Nephron (organoid): ENCODE measurements at regions not wholly inside any gene's neighbourhood (a gene's known extent, or its start where the extent isn't known, plus 50 kb on each side); places are given as distances from the start of the nearest gene placed in this dataset.
"Not testable (repeated sequence)": the region's sequence is repeated elsewhere in the genome, so short reads cannot be mapped to it uniquely, and the experiment has no call there.

Experiments
- H3K27ac Mint-ChIP-seq, 3 experiments: 2 replicates each; pipeline ENCODE4 v1.8.0; 2020; ENCODE audit warnings: mixed read lengths in 3 of 3, mild to moderate bottlenecking in 2 of 3, moderate library complexity in 1 of 3
- H3K27me3 Mint-ChIP-seq: 2 replicates; pipeline ENCODE4 v1.8.0; 2021; ENCODE audit warnings: low read depth, mild to moderate bottlenecking, moderate library complexity, mixed read lengths
- H3K36me3 Mint-ChIP-seq: 2 replicates; pipeline ENCODE4 v1.8.0; 2020; ENCODE audit warnings: low read depth, mixed read lengths
- H3K4me1 Mint-ChIP-seq: 2 replicates; pipeline ENCODE4 v1.8.0; 2020; ENCODE audit warnings: mixed read lengths
- H3K4me3 Mint-ChIP-seq, 3 experiments: 2 replicates each; pipeline ENCODE4 v1.8.0; 2020; ENCODE audit warnings: mild to moderate bottlenecking in 3 of 3, mixed read lengths in 3 of 3, moderate library complexity in 2 of 3
- H3K9me3 Mint-ChIP-seq: 2 replicates; pipeline ENCODE4 v1.8.0; 2020; ENCODE audit warnings: mixed read lengths
- TF ChIP-seq, protein P1 (sequence below), 3 experiments: fragments of 200-600 bp; sonication (generic); IDR thresholded peaks; one replicate each; pipeline ENCODE4 v1.5.0; 2021; ENCODE audit warnings: antibody characterized with exemption in 3 of 3; ENCODE audit not compliant: unreplicated experiment in 3 of 3

DNA sequence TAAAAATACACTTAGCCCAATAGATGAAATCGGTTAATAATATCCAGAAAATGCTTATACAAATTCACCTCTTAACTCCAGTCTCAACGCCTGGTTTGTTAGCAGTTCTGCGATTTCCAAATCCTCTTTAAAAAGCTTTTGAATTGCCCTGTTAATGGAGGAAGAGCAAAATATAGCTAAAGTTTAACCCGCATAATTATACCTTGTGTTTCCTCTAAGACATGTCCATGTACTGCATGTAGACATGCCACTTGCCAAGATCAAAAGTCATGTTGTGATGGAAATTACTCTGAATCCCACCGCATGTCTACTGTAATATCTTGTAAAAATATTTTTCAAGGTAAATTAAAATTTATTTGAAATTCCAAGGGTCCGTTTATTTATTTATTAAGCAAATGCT, 291.2 kb upstream of the LRP1B start:
- Mint-ChIP-seq H3K4me1 (no peaks in the 10 kb centered on the region), H3K36me3 (no peaks in the 10 kb centered on the region), H3K27ac (no peak overlapping the region), H3K27me3 (no peaks in the 10 kb centered on the region), H3K4me3 (no peak overlapping the region), H3K9me3 (no peaks in the 10 kb centered on the region)
- TF ChIP-seq, protein P1, sequence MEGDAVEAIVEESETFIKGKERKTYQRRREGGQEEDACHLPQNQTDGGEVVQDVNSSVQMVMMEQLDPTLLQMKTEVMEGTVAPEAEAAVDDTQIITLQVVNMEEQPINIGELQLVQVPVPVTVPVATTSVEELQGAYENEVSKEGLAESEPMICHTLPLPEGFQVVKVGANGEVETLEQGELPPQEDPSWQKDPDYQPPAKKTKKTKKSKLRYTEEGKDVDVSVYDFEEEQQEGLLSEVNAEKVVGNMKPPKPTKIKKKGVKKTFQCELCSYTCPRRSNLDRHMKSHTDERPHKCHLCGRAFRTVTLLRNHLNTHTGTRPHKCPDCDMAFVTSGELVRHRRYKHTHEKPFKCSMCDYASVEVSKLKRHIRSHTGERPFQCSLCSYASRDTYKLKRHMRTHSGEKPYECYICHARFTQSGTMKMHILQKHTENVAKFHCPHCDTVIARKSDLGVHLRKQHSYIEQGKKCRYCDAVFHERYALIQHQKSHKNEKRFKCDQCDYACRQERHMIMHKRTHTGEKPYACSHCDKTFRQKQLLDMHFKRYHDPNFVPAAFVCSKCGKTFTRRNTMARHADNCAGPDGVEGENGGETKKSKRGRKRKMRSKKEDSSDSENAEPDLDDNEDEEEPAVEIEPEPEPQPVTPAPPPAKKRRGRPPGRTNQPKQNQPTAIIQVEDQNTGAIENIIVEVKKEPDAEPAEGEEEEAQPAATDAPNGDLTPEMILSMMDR (IDR thresholded peaks at IDR 0.05; ENCODE audit: unreplicated experiment in 3 of 3) = no peak

DNA sequence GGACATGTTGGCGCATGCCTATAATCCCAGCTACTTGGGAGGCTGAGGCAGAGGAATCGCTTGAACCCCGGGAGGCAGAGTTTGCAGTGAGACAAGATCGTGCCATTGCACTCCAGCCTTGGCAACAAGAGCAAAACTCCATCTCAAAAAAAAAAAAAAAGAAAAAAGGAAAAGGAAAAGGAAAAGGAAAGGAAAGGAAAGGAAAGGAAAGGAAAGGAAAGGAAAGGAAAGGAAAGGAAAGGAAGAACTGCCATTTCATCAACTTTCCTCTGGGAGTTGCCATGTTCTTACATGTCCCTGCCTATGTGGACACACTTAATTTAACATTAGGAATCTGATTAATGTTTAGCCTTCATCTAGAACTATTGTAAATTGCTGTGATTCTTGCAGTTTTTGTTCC, 287.9 kb upstream of the LRP1B start:
- H3K4me3 Mint-ChIP-seq, H3K9me3 Mint-ChIP-seq, H3K36me3 Mint-ChIP-seq, H3K4me1 Mint-ChIP-seq, H3K27ac Mint-ChIP-seq, H3K27me3 Mint-ChIP-seq: not testable (repeated sequence)

DNA sequence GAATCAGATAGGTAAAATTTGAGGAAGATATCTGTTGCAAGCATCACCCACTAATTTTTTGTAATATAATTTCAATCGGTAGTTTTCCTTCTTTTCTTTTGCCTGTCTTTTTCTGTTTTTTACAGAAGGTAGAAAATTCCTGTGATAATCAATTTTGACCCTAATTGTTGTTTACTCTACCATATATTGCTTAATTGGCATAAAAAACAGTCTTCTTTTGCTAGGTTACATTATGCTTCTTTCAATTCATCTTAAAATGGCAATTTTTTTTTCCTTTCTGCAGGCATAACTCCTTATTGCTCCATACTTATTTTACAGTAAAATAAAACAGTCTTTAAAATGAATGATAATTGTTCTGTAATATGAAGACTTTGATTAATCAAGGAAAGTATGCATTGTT, 286.2 kb upstream of the LRP1B start:
- Mint-ChIP-seq H3K27me3 (no peaks in the 10 kb centered on the region), H3K36me3 (no peaks in the 10 kb centered on the region), H3K4me1 (no peaks in the 10 kb centered on the region), H3K4me3 (no peak overlapping the region), H3K27ac (no peak overlapping the region), H3K9me3 (no peaks in the 10 kb centered on the region)
- TF ChIP-seq, protein P1 (IDR thresholded peaks at IDR 0.05; ENCODE audit: unreplicated experiment in 3 of 3) = no peak

DNA sequence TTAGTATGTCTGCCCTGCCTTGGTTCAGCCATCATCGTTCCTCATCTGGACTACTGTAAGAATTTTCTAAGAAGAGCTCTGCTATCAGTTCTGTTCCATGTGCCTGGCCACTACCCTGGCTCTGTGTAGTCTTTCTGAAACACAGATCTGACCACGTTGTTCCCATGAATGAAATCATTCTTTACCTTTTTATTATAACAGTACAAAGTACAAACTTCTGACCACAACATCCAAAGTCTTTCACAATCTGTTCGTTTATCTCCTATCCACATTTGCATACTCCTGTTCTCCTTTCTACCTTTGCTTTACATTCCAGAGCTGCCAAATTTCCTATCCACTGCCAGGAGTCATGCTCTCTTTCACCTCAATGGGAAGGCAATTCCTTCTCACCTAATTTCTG, 284.6 kb upstream of the LRP1B start:
- no peaks in the 10 kb centered on the region for H3K9me3 Mint-ChIP-seq
- H3K4me1 Mint-ChIP-seq = no peaks in the 10 kb centered on the region
- H3K27me3 Mint-ChIP-seq = no peaks in the 10 kb centered on the region
- TF ChIP-seq, protein P1 (IDR thresholded peaks at IDR 0.05; ENCODE audit: unreplicated experiment in 3 of 3) = no peak
- H3K27ac Mint-ChIP-seq = no peak overlapping the region
- H3K4me3 Mint-ChIP-seq = no peak overlapping the region
- no peaks in the 10 kb centered on the region for H3K36me3 Mint-ChIP-seq

DNA sequence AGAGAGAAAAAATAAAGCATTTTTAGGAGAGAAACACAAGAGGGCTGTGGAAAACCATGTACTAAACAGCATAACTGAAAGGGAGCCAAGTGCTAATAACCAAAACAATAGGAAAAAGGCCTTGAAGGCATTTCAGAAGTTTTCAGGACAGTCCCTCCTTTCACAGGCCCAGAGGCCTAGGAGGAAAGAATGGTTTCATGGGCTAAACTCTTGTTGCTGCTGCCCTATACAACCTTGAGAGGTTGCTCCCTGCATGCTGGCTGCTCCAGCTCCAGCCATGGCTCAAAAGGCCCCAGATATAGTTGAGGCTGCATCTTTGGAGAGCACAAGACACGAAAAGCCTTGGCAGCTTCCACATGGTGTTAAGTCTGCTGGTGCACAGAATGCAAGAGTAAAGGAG, 267.4 kb upstream of the LRP1B start:
- Mint-ChIP-seq H3K4me1 (no peaks in the 10 kb centered on the region), H3K27ac (no peak overlapping the region), H3K9me3 (peaks cover 41% of the 10 kb centered on the region), H3K36me3 (no peaks in the 10 kb centered on the region), H3K4me3 (no peak overlapping the region), H3K27me3 (no peaks in the 10 kb centered on the region)
- TF ChIP-seq, protein P1 (IDR thresholded peaks at IDR 0.05; ENCODE audit: unreplicated experiment in 3 of 3) = no peak

DNA sequence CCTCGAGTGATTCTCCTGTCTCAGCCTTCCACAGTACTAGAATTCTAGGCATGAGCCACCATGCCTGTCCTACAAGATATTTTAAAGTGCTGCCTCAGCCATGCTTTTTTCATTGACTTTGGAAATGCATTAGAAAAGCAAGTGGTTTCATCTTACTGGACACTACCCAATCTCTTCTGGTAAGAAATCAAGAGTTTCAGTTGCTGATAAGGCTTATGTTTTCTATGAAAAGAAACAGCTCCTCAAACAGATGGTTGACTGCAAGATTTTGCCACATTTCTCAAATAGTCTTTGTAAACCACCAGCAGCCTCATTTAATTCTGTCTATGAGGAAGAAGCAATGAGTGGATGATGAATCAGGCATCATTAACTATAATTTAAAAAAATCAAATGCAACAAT, 264.5 kb upstream of the LRP1B start:
- H3K27ac Mint-ChIP-seq = no peak overlapping the region
- H3K4me1 Mint-ChIP-seq = no peaks in the 10 kb centered on the region
- no peaks in the 10 kb centered on the region for H3K36me3 Mint-ChIP-seq
- TF ChIP-seq, protein P1 (IDR thresholded peaks at IDR 0.05; ENCODE audit: unreplicated experiment in 3 of 3) = no peak
- H3K9me3 Mint-ChIP-seq = peaks cover 20% of the 10 kb centered on the region
- no peak overlapping the region for H3K4me3 Mint-ChIP-seq
- no peaks in the 10 kb centered on the region for H3K27me3 Mint-ChIP-seq

DNA sequence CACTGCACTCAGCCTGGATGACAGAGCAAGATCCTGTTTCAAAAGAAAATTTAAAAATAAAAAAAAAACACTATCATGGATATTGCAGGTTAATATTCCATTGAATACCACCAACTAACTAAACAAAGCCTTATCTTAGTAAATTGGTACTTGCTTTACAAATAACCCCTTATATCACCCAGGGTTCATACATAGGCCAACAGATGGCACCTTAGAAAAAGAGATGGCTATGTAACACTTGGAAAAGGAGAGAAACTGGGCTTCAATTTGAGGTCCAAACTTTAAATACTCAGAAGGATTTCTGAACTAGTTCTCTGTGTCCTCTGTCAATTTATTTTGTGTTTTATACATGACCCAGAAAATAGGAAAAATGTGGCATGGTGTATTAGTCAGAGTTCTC, 249.6 kb upstream of the LRP1B start:
- H3K9me3 Mint-ChIP-seq = no peaks in the 10 kb centered on the region
- no peaks in the 10 kb centered on the region for H3K27me3 Mint-ChIP-seq
- no peaks in the 10 kb centered on the region for H3K4me1 Mint-ChIP-seq

DNA sequence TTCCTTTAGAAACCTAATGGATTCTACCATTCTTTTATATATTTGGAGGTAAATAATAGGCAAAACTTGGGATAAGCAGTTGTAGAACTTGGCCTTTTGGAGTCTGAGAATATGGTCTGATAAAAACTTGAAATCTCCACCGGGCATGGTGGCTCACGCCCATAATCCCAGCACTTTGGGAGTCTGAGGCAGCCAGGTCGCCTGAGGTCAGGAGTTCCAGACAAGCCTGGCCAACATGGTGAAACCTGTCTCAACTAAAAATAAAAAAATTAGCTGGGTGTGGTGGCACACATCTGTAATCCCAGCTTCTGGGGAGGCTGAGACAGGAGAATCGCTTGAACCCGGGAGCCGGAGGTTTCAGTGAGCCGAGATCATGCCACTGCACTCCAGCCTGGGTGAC, 231.3 kb upstream of the LRP1B start:
- not testable (repeated sequence) for H3K4me3 Mint-ChIP-seq, H3K27me3 Mint-ChIP-seq, H3K27ac Mint-ChIP-seq, H3K9me3 Mint-ChIP-seq, H3K4me1 Mint-ChIP-seq, H3K36me3 Mint-ChIP-seq

More for the DNA sequence above, 249.6 kb upstream of the LRP1B start:
- Mint-ChIP-seq H3K36me3 (no peaks in the 10 kb centered on the region), H3K27ac (no peak overlapping the region), H3K4me3 (no peak overlapping the region)
- TF ChIP-seq, protein P1 (IDR thresholded peaks at IDR 0.05; ENCODE audit: unreplicated experiment in 3 of 3) = no peak
